C4-2B (cell line): ENCODE measurements at regions not wholly inside any gene's neighbourhood (a gene's known extent, or its start where the extent isn't known, plus 50 kb on each side); places are given as distances from the start of the nearest gene placed in this dataset.

Experiments
- CTCF ChIP-seq: fragments of 450-650 bp; conservative IDR thresholded peaks from 2 replicates; pipeline ENCODE4 v1.5.1; 2017; ENCODE audit warnings: mild to moderate bottlenecking
- ZFX ChIP-seq: fragments of 450-650 bp; IDR thresholded peaks from 2 replicates; pipeline ENCODE4 v1.6.1; 2017

- no peak for TF ChIP-seq CTCF
- no peak for TF ChIP-seq ZFX
These were observed 935.9 kb downstream of the GATA3 start for GRCh38 chr10:8990280-8990987.
